GM21619 (cell line): ENCODE measurements at regions not wholly inside any gene's neighbourhood (a gene's known extent, or its start where the extent isn't known, plus 50 kb on each side); places are given as distances from the start of the nearest gene placed in this dataset.
"Not testable (repeated sequence)": the region's sequence is repeated elsewhere in the genome, so short reads cannot be mapped to it uniquely, and the experiment has no call there.

ENCODE experiments used
- ATAC-seq: cut with Tn5 transposase; IDR thresholded peaks from one replicate; pipeline ENCODE4 v1.9.1; 2021; ENCODE audit not compliant: unreplicated experiment

GRCh38 chr17:83202002-83203000, 122.9 kb downstream of the METRNL start:
- ATAC-seq: no peak

DNA sequence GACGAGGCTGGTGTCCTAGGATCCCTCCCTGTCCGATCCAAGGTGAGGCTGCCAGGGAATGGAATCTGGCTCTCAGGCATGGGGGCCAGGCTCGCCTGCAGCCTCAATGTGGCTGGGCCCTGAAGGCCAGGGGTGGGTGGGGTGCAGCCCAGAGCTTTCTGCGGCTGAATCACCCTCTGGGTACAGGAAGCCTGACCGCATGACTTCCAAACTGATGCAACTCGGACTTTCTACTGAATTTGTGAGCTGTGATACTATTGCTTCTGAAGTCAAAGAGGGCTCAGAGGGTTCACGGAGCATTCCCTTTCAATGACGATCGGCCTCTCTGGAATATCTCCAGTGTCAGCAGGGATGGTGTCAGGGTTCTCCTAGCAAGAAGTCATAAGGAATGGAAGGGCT, 123.7 kb downstream of the METRNL start:
- ATAC-seq: no peak

- no peak for ATAC-seq
Observed at GRCh38 chr17:83203472-83204221, 124.2 kb downstream of the METRNL start.

DNA sequence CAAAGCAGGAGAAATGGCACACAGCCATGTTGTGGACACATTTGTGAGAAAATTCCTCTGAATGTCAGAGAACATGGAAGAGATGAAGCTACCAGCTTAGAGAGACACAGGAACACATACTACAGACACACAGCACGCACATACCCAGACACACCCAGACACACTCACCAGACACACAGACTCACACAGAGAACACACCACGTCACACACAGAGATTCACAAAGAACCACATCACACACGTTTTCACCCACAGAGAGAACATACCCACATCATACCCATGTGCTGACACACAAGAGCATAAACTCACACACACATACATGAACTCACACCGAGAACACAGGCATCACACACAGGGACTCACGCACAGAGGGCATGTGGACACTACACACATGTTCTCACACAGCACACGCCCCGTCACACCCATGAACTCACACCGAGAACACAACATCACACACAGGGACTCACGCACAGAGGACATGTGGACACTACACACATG, 124.9 kb downstream of the METRNL start:
- no peak for ATAC-seq

DNA sequence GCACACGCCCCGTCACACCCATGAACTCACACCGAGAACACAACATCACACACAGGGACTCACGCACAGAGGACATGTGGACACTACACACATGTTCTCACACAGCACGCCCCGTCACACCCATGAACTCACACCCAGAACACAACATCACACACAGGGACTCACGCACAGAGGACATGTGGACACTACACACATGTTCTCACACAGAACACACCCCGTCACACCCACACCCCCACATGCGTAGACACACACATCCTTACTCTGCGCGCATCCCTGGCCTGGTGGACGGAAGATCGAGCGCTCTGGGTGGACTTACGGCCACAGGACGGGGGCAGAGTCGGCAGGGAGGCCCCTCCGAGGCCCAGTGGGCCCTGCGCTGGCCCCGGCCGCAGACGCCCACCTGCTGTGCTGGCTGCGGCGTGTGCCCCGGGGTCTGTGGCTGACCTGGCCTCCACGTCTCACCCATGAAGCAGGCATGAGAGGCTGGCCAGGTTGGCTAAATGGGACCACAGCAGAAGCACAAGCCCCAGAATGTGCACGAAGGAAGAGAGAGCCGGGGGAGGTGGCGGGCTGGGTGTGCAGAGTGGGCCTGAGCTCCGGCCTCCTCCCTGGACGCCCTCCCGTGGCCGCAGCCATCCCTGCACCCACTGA, 125.5 kb downstream of the METRNL start:
- ATAC-seq: not testable (repeated sequence)

- not testable (repeated sequence) for ATAC-seq
Observed at GRCh38 chr17:83205387-83206035, 126.1 kb downstream of the METRNL start.

- not testable (repeated sequence) for ATAC-seq
Observed at GRCh38 chr17:83206036-83206394, 126.6 kb downstream of the METRNL start.

DNA sequence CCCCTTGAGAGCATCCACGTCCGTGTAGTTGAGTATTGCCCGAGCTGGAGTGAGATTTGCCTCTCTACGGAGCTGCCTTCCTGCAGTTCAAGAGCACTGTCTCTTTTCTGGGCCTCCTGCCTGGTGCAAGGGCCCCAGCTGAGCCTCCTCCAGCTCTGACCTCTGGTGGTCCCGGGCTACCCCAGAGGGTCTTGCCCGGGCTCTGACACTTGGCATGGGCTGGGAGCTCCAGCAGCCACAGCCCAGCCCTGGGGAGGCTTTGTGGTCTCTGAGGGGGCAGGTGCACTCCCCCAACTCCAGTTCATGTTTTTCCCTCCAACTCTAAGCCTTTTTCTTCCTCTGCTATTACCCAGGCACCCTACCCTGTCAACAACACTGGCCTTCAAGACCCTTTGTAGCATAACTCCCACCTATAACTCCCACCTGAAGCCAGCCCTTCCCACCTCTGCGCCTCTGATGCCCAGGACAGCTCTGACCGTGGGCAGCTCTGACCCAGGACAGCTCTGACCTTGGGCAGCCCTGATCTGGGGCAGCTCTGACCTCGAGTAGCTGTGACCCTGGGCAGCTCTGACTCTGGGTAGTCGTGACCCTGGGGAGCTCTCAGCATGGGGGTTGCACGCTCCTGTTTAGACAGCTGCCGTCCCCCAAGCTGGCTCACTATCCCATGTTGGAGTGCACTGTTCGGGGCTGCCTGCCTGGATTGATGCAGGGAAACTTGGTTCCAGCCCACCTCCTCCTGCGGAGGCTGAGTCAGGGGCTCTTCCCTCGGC, 127.6 kb downstream of the METRNL start:
- ATAC-seq: not testable (repeated sequence)

GRCh38 chr17:83247001-83247400, 167.6 kb downstream of the METRNL start:
- not testable (repeated sequence) for ATAC-seq
